Ramos (cell line): ENCODE measurements at regions not wholly inside any gene's neighbourhood (a gene's known extent, or its start where the extent isn't known, plus 50 kb on each side); places are given as distances from the start of the nearest gene placed in this dataset.

Source experiments
- in situ Hi-C: fragments of 300-500 bp; cut with MboI; formaldehyde crosslinking; loops from one replicate; pipeline ENCODE4 v1.14.3; 2022; ENCODE audit warnings: low sequenced_read_pairs; ENCODE audit not compliant: unreplicated experiment

- in situ Hi-C loops: no loop called here
These were observed 186.9 kb downstream of the OPA1 start for GRCh38 chr3:193779933-193780332.

- in situ Hi-C loops: no loop called here
These were observed 187.4 kb downstream of the OPA1 start for GRCh38 chr3:193780397-193780796.

- in situ Hi-C loops: no loop called here
These were observed 187.9 kb downstream of the OPA1 start for GRCh38 chr3:193780810-193781478.

GRCh38 chr3:193782276-193782647 is 189.3 kb downstream of the OPA1 start:
- in situ Hi-C loops: no loop called here

- in situ Hi-C loops: no loop called here
These were observed 189.7 kb downstream of the OPA1 start for GRCh38 chr3:193782747-193783146.

GRCh38 chr3:193783166-193783896 is 190.3 kb downstream of the OPA1 start:
- in situ Hi-C loops: no loop called here

- in situ Hi-C loops: loop anchor here (5.0 kb wide), 2 partner anchors 352 to 532 kb away; partner anchors contain the start of gene HES1
These were observed 191.8 kb downstream of the OPA1 start for GRCh38 chr3:193784822-193785221.

GRCh38 chr3:193787496-193787870 is 194.5 kb downstream of the OPA1 start:
- in situ Hi-C loops: loop anchor here (5.0 kb wide), 2 partner anchors 350 to 530 kb away; partner anchors contain the start of gene HES1

- in situ Hi-C loops: loop anchor here (5.0 kb wide), 2 partner anchors 349 to 529 kb away; partner anchors contain the start of gene HES1
These were observed 195.4 kb downstream of the OPA1 start for GRCh38 chr3:193788189-193788991.

GRCh38 chr3:193789455-193789854 is 196.4 kb downstream of the OPA1 start:
- in situ Hi-C loops: loop anchor here (5.0 kb wide), 2 partner anchors 348 to 528 kb away; partner anchors contain the start of gene HES1

GRCh38 chr3:193790086-193790990 is 197.3 kb downstream of the OPA1 start:
- in situ Hi-C loops: no loop called here

GRCh38 chr3:193791041-193792032 is 198.3 kb downstream of the OPA1 start:
- in situ Hi-C loops: no loop called here

- in situ Hi-C loops: no loop called here
These were observed 200.1 kb downstream of the OPA1 start for GRCh38 chr3:193793123-193793522.

- in situ Hi-C loops: no loop called here
These were observed 201.2 kb downstream of the OPA1 start for GRCh38 chr3:193794002-193794881.

- in situ Hi-C loops: no loop called here
These were observed 202.2 kb downstream of the OPA1 start for GRCh38 chr3:193795062-193795690.

GRCh38 chr3:193796089-193796488 is 203.1 kb downstream of the OPA1 start:
- in situ Hi-C loops: no loop called here

GRCh38 chr3:193797566-193797965 is 204.6 kb downstream of the OPA1 start:
- in situ Hi-C loops: no loop called here
